ENCODE measurements at regions not wholly inside any gene's neighbourhood (a gene's known extent, or its start where the extent isn't known, plus 50 kb on each side); places are given as distances from the start of the nearest gene placed in this dataset.
"Not testable (repeated sequence)": the region's sequence is repeated elsewhere in the genome, so short reads cannot be mapped to it uniquely, and the experiment has no call there.

GRCh38 chr13:74770361-74770760 is 636.2 kb upstream of the KLF12 start:
- DNase-seq (no peak), ATAC-seq (peak; percentile 15 to 74)
- intact Hi-C loops (cut with DNase I), result no loop called here

DNA sequence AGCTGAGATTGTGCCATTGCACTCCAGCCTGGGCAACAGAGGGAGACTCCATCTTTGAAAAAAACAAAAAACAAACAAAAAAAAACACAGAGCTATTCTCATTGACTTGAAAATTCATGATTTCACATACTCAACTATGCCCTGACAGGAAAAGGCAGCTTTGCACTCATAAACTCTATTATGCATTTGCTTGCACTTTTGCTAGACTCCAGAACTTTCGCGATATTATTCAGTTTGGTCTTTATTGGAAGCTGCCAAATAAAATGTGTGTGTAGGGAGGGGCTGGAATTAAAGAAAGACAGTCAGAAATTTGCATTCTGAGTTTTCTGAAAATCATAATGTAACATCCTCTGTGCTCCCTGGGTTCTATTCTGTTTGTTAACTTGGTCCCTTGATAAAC is 635.1 kb upstream of the KLF12 start:
- intact Hi-C loops (cut with DNase I), result no loop called here
- DNase-seq, result no peak
- ATAC-seq, result no peak

GRCh38 chr13:74768521-74769085 is 634.4 kb upstream of the KLF12 start:
- DNase-seq (no peak), ATAC-seq (no peak)
- intact Hi-C loops (cut with DNase I), result no loop called here

DNA sequence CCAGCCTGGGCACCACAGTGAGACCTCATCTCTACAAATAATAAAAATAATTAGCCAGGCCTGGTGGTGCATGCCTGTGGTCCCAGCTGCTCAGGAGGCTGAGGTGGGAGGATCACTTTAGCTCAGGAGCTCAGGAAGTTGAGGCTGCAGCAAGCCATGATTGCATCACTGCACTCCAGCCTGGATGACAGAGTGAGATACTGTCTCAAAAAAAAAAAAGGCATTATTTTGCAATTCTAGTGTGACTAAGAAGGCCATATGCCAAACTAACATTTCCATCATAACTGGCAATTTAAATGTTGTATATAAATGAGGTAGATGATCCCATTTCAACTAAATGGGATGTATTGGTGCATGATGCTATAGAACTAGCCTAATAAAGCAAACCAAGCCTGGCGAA is 632.8 kb upstream of the KLF12 start:
- intact Hi-C loops (cut with DNase I), result no loop called here
- DNase-seq (no peak), ATAC-seq (no peak)

GRCh38 chr13:74765955-74766354 is 631.8 kb upstream of the KLF12 start:
- intact Hi-C loops (cut with DNase I), result no loop called here
- ATAC-seq (no peak), DNase-seq (no peak)

GRCh38 chr13:74761801-74762757 is 627.9 kb upstream of the KLF12 start:
- intact Hi-C loops (cut with DNase I), result no loop called here
- peak in 1 of 2 donors; percentile 25 for ATAC-seq
- no peak for DNase-seq

- DNase-seq (no peak), ATAC-seq (no peak)
- intact Hi-C loops (cut with DNase I), result no loop called here
Measured at GRCh38 chr13:74758188-74758587, 624.0 kb upstream of the KLF12 start.

GRCh38 chr13:74755065-74755464 is 620.9 kb upstream of the KLF12 start:
- DNase-seq (no peak), ATAC-seq (no peak)
- intact Hi-C loops (cut with DNase I), result no loop called here

GRCh38 chr13:74751739-74752138 is 617.5 kb upstream of the KLF12 start:
- DNase-seq (no peak), ATAC-seq (no peak)
- intact Hi-C loops (cut with DNase I), result no loop called here

GRCh38 chr13:74747186-74747955 is 613.2 kb upstream of the KLF12 start:
- intact Hi-C loops (cut with DNase I), result no loop called here

GRCh38 chr13:74743992-74744391 is 609.8 kb upstream of the KLF12 start:
- intact Hi-C loops (cut with DNase I), result no loop called here
- no peak for ATAC-seq
- DNase-seq, result no peak

More at GRCh38 chr13:74747186-74747955, 613.2 kb upstream of the KLF12 start:
- no peak for DNase-seq
- ATAC-seq, result no peak

DNA sequence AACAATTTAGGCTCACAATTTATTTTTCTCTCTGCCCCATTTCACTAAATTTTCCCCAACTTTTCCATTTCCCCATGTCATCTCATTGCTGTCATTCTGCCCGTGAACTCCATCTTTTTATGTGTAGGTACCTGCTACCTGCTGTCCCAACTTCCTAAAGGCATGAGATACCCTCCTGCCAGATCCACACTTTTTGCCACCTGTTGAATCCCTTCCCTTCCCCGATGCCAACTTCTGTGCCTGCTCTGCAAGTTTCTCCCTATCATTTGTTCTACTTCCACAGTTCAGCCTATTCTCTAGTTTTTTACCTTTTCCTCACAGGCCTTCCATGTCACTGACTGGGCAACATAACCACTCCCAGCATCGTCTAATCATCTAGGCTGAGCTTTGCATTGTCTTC is 607.5 kb upstream of the KLF12 start:
- intact Hi-C loops (cut with DNase I), result no loop called here
- no peak for ATAC-seq
- no peak for DNase-seq

DNA sequence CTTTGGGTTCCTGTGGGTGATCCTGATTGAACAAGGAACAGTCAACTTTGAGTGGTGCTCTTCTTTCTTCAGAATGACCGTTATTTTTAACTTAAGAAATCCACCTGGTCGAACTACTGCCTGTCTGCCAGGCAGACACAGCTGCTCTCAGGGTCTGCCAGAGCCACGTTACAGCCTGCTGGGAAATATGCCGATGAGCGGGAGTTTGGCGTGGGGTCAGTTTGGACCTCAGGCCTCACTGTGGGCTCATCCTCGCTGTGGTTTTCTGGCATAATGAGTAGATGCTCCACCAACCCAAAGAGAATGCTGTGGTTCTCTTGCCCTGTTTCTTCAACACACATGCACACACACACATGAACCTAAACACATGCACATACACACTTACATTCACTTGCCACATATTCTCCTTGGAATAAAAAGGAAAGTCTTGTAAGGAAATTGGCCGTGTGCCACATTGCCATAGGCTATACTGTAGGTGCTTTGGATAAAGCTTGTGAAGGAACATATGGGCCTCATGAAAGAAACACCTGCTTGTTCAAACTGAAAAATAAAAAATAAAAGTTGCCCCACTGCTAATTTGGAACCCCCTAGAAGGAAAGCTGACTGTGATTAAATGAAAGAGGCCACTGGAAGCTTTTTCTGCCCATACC is 598.7 kb upstream of the KLF12 start:
- intact Hi-C loops (cut with DNase I), result no loop called here
- DNase-seq, result no peak
- no peak for ATAC-seq

DNA sequence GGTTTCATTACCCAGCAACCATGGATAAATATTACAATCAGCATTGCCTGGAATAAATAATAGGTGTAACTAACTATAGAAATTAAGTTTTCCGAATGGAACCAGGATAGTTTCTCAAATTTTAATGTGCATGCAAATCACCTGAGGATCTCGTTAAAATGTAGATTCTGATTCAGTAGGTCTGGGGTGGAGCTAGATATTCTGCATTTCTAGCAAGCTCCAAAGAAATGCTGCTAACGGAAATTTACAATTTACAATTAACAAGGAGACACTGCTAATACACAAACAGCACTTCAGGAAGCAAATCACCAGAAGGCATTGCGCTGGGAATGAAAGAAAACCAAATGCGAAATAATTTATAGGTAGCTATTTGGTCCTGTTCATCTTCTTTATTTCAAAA is 597.5 kb upstream of the KLF12 start:
- DNase-seq, result no peak
- ATAC-seq, result no peak
- intact Hi-C loops (cut with DNase I), result no loop called here

DNA sequence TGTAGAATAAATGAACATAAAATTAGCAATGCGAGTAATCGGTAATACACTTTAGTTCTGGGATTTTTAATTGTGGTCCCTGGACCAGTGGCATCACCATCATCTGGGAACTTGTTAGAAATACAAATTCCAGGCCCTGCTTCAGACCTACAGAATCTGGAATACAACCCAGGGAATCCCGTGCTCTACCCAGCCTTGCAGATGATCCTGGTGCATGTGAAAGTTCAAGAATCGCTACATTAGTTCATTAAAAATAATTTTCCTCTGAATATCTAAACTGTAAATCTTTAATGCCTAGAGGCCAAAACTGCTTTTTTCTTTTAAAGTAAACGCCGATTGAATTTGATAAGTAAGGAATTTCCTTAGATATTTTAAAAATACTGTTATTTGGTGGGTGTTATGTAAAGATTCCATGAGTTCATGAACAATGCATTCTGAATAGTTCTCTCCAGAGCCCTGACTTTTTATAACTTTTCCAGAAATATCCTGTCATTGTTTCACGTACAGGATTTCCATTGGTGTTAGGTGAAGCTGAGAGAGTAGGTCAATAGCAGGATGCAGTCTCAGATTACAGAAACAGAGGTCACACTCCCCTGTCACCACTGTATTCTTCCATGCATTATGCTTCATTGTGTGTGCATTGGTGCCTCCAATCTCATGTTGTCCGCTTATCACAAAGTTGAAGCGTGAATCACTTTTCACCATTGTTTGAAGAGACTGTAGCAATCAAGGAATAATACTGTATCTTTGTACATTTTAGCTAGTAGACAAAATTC is 596.5 kb upstream of the KLF12 start:
- ATAC-seq (peak in 1 of 2 donors; percentile 38), DNase-seq (no peak)
- intact Hi-C loops (cut with DNase I), result no loop called here

DNA sequence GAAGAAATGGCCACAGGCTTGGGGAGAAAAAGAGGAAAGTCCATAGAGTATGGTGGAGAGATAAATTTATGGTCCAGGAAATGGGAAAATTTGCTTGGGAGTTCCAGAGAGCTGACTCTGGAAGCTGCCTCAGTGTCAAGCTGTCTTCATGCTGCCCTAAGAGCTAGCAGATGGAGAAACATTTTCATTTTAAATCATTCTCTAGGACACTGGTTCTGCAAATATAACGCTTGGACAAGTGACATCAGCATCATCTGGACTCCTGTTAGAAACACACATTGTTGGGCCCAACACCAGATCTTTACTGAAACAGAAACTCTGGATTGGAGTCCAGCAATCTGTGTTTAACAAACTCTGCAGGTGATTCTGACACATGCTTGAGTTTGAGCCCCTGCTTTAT is 592.0 kb upstream of the KLF12 start:
- intact Hi-C loops (cut with DNase I), result no loop called here
- ATAC-seq, result no peak

GRCh38 chr13:74718232-74718842 is 584.1 kb upstream of the KLF12 start:
- intact Hi-C loops (cut with DNase I); ATAC-seq; DNase-seq: not testable (repeated sequence)

More for the DNA sequence above, 592.0 kb upstream of the KLF12 start:
- DNase-seq, result no peak

- ATAC-seq (no peak), DNase-seq (no peak)
- intact Hi-C loops (cut with DNase I), result no loop called here
Measured at GRCh38 chr13:74715718-74716117, 581.5 kb upstream of the KLF12 start.
